BE2C (cell line): ENCODE measurements at regions not wholly inside any gene's neighbourhood (a gene's known extent, or its start where the extent isn't known, plus 50 kb on each side); places are given as distances from the start of the nearest gene placed in this dataset.
"Not testable (repeated sequence)": the region's sequence is repeated elsewhere in the genome, so short reads cannot be mapped to it uniquely, and the experiment has no call there.

Experiments used
- DNase-seq: peaks from one replicate; pipeline ENCODE4 v3.0.0-alpha.2; 2020
- H3K27me3 ChIP-seq: fragments of 250-450 bp; sonication (Bioruptor Pico); 2 replicates; pipeline ENCODE4 v1.5.1; 2020; ENCODE audit warnings: mild to moderate bottlenecking
- H3K36me3 ChIP-seq: fragments of 250-450 bp; sonication (Bioruptor Pico); 2 replicates; pipeline ENCODE4 v1.5.1; 2020; ENCODE audit warnings: mild to moderate bottlenecking
- H3K4me1 ChIP-seq: fragments of 250-450 bp; sonication (Bioruptor Pico); 2 replicates; pipeline ENCODE4 v1.5.1; 2020
- H3K4me3 ChIP-seq: 2 replicates; pipeline ENCODE4 v1.5.1; 2011; ENCODE audit warnings: low read depth, low read length
- H3K9me3 ChIP-seq: fragments of 250-450 bp; sonication (Bioruptor Pico); 2 replicates; pipeline ENCODE4 v1.5.1; 2020
- CTCF ChIP-seq: IDR thresholded peaks from 2 replicates; pipeline ENCODE4 v1.5.1; 2012; ENCODE audit warnings: mild to moderate bottlenecking, low read depth, low read length

- H3K36me3 ChIP-seq = no peaks in the 10 kb centered on the region
- H3K9me3 ChIP-seq = no peaks in the 10 kb centered on the region; the same call in 1 of the 2 replicates
- H3K4me3 ChIP-seq = no peak overlapping the region
- H3K27me3 ChIP-seq = no peaks in the 10 kb centered on the region
- no peaks in the 10 kb centered on the region; the same call in 1 of the 2 replicates for H3K4me1 ChIP-seq
- TF ChIP-seq CTCF = no peak
- no peak for DNase-seq
These were observed 859.7 kb upstream of the ADGRB3 start for GRCh38 chr6:67775333-67775732.

GRCh38 chr6:67768972-67769371 is 866.1 kb upstream of the ADGRB3 start:
- Histone ChIP-seq H3K4me3 (no peak overlapping the region), H3K27me3 (no peaks in the 10 kb centered on the region), H3K36me3 (no peaks in the 10 kb centered on the region), H3K9me3 (no peaks in the 10 kb centered on the region), H3K4me1 (no peaks in the 10 kb centered on the region)
- DNase-seq = no peak
- TF ChIP-seq CTCF = no peak

- H3K4me1 ChIP-seq, H3K9me3 ChIP-seq, H3K27me3 ChIP-seq, H3K36me3 ChIP-seq, H3K4me3 ChIP-seq, DNase-seq: not testable (repeated sequence)
These were observed 867.8 kb upstream of the ADGRB3 start for GRCh38 chr6:67767046-67767822.

GRCh38 chr6:67766057-67766456 is 869.0 kb upstream of the ADGRB3 start:
- DNase-seq = no peak
- TF ChIP-seq CTCF = no peak
- H3K36me3 ChIP-seq = no peaks in the 10 kb centered on the region
- H3K9me3 ChIP-seq = no peaks in the 10 kb centered on the region
- H3K4me3 ChIP-seq = no peak overlapping the region
- no peaks in the 10 kb centered on the region for H3K27me3 ChIP-seq
- H3K4me1 ChIP-seq = no peaks in the 10 kb centered on the region

GRCh38 chr6:67759001-67759400 is 876.1 kb upstream of the ADGRB3 start:
- Histone ChIP-seq H3K4me1 (no peaks in the 10 kb centered on the region), H3K27me3 (no peaks in the 10 kb centered on the region), H3K36me3 (no peaks in the 10 kb centered on the region), H3K9me3 (no peaks in the 10 kb centered on the region), H3K4me3 (no peak overlapping the region)
- DNase-seq = no peak
- TF ChIP-seq CTCF = no peak

GRCh38 chr6:67757465-67758033 is 877.5 kb upstream of the ADGRB3 start:
- H3K27me3 ChIP-seq = no peaks in the 10 kb centered on the region
- H3K9me3 ChIP-seq = no peaks in the 10 kb centered on the region
- no peaks in the 10 kb centered on the region for H3K36me3 ChIP-seq
- no peaks in the 10 kb centered on the region for H3K4me1 ChIP-seq
- TF ChIP-seq CTCF = no peak
- DNase-seq = no peak
- no peak overlapping the region for H3K4me3 ChIP-seq
